ENCODE measurements at regions not wholly inside any gene's neighbourhood (a gene's known extent, or its start where the extent isn't known, plus 50 kb on each side); places are given as distances from the start of the nearest gene placed in this dataset.

DNA sequence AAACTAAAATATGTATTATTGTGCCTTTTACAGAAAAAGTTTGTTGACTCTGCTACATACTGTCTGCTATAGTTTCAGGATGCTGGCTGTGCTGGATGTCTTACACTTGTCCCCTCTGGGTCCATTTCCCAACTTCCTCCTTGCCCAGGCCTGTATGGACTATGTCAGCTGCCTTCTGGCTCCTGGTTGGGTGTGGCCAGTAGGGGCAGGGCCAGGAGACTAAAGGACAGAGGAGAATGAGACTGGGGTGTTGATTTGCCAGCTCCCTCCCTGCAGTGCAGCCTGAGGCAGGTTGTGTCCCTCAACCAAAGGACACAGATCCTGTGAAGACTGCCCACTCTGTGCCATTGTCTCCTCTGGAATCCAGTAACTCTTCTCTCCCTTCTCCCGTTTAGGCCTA is 90.6 kb upstream of the UBE2E2 start:
- TF ChIP-seq, protein P1, sequence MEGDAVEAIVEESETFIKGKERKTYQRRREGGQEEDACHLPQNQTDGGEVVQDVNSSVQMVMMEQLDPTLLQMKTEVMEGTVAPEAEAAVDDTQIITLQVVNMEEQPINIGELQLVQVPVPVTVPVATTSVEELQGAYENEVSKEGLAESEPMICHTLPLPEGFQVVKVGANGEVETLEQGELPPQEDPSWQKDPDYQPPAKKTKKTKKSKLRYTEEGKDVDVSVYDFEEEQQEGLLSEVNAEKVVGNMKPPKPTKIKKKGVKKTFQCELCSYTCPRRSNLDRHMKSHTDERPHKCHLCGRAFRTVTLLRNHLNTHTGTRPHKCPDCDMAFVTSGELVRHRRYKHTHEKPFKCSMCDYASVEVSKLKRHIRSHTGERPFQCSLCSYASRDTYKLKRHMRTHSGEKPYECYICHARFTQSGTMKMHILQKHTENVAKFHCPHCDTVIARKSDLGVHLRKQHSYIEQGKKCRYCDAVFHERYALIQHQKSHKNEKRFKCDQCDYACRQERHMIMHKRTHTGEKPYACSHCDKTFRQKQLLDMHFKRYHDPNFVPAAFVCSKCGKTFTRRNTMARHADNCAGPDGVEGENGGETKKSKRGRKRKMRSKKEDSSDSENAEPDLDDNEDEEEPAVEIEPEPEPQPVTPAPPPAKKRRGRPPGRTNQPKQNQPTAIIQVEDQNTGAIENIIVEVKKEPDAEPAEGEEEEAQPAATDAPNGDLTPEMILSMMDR (IDR thresholded peaks at IDR 0.05), result no peak
- TF ChIP-seq POLR2AphosphoS5 (IDR thresholded peaks at IDR 0.05), result no peak
